ENCODE measurements at regions not wholly inside any gene's neighbourhood (a gene's known extent, or its start where the extent isn't known, plus 50 kb on each side); places are given as distances from the start of the nearest gene placed in this dataset.
"Not testable (repeated sequence)": the region's sequence is repeated elsewhere in the genome, so short reads cannot be mapped to it uniquely, and the experiment has no call there.

GRCh38 chr7:145795132-145795531 lies 321.5 kb upstream of the CNTNAP2 start:
- DNase-seq (ENCODE audit: low read depth, low spot score): no peak

GRCh38 chr7:145784809-145785780 lies 331.5 kb upstream of the CNTNAP2 start:
- DNase-seq (ENCODE audit: low read depth, low spot score): no peak

GRCh38 chr7:145781388-145781787 lies 335.2 kb upstream of the CNTNAP2 start:
- DNase-seq (ENCODE audit: low read depth, low spot score): not testable (repeated sequence)

- DNase-seq (ENCODE audit: low read depth, low spot score): no peak
Measured at GRCh38 chr7:145779140-145779539, 337.5 kb upstream of the CNTNAP2 start.

GRCh38 chr7:145774777-145775176 lies 341.8 kb upstream of the CNTNAP2 start:
- no peak for DNase-seq (ENCODE audit: low read depth, low spot score)

GRCh38 chr7:145753004-145753403 lies 363.6 kb upstream of the CNTNAP2 start:
- no peak for DNase-seq (ENCODE audit: low read depth, low spot score)

GRCh38 chr7:145737617-145738016 lies 379.0 kb upstream of the CNTNAP2 start:
- no peak for DNase-seq (ENCODE audit: low read depth, low spot score)

- no peak for DNase-seq (ENCODE audit: low read depth, low spot score)
Measured at GRCh38 chr7:145735061-145735460, 381.5 kb upstream of the CNTNAP2 start.

- DNase-seq (ENCODE audit: low read depth, low spot score): no peak
Measured at GRCh38 chr7:145732521-145732920, 384.1 kb upstream of the CNTNAP2 start.

GRCh38 chr7:145729691-145730090 lies 386.9 kb upstream of the CNTNAP2 start:
- DNase-seq (ENCODE audit: low read depth, low spot score): no peak

GRCh38 chr7:145718129-145718528 lies 398.5 kb upstream of the CNTNAP2 start:
- DNase-seq (ENCODE audit: low read depth, low spot score): no peak

GRCh38 chr7:145700488-145700887 lies 416.1 kb upstream of the CNTNAP2 start:
- no peak for DNase-seq (ENCODE audit: low read depth, low spot score)

- DNase-seq (ENCODE audit: low read depth, low spot score): peak; percentile 56
Measured at GRCh38 chr7:145698526-145699262, 417.9 kb upstream of the CNTNAP2 start.

GRCh38 chr7:145697412-145698107 lies 419.0 kb upstream of the CNTNAP2 start:
- DNase-seq (ENCODE audit: low read depth, low spot score): not testable (repeated sequence)

GRCh38 chr7:145696071-145696470 lies 420.5 kb upstream of the CNTNAP2 start:
- peak; percentile 53 for DNase-seq (ENCODE audit: low read depth, low spot score)

GRCh38 chr7:145692237-145692950 lies 424.2 kb upstream of the CNTNAP2 start:
- peak; percentile 29 for DNase-seq (ENCODE audit: low read depth, low spot score)

- no peak for DNase-seq (ENCODE audit: low read depth, low spot score)
Measured at GRCh38 chr7:145691377-145691914, 425.2 kb upstream of the CNTNAP2 start.

- DNase-seq (ENCODE audit: low read depth, low spot score): no peak
Measured at GRCh38 chr7:145681646-145682045, 435.0 kb upstream of the CNTNAP2 start.

GRCh38 chr7:145681159-145681558 lies 435.4 kb upstream of the CNTNAP2 start:
- no peak for DNase-seq (ENCODE audit: low read depth, low spot score)

- no peak for DNase-seq (ENCODE audit: low read depth, low spot score)
Measured at GRCh38 chr7:145665499-145666258, 450.9 kb upstream of the CNTNAP2 start.
